ENCODE measurements at regions not wholly inside any gene's neighbourhood (a gene's known extent, or its start where the extent isn't known, plus 50 kb on each side); places are given as distances from the start of the nearest gene placed in this dataset.

DNA sequence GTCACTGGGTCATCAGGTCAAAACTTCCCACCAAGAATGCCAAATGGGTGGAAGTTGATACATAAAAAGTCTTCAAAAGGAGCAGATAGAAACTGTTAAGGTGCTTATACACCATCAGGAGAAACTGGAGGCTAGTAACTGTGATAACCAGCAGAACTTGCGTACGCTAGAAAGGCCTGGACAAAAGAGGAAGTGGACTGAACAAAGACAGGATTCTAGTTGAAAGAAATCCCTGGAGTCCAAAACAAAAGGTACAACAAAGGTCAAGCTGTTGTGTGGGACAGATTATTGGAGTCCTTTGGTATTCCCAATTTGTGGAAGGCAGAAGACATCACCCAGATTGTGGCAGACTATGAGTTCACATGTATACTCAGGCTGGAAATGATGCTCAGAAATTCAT, 215.8 kb upstream of the PBX1 start:
- TF ChIP-seq HDGF (IDR thresholded peaks at IDR 0.05; ENCODE audit: borderline replicate concordance) (no peak), FOXA1 (IDR thresholded peaks at IDR 0.05) (no peak), SUZ12 (IDR thresholded peaks at IDR 0.05) (no peak), ARNT (IDR thresholded peaks at IDR 0.05) (no peak), SP1 (IDR thresholded peaks at IDR 0.05) (no peak), ZNF384 (IDR thresholded peaks at IDR 0.05) (no peak), LEF1 (IDR thresholded peaks at IDR 0.05; ENCODE audit: borderline replicate concordance) (no peak), NFRKB (IDR thresholded peaks at IDR 0.05) (no peak), ELF4 (IDR thresholded peaks at IDR 0.05) (no peak)
